ENCODE measurements at regions not wholly inside any gene's neighbourhood (a gene's known extent, or its start where the extent isn't known, plus 50 kb on each side); places are given as distances from the start of the nearest gene placed in this dataset.

DNA sequence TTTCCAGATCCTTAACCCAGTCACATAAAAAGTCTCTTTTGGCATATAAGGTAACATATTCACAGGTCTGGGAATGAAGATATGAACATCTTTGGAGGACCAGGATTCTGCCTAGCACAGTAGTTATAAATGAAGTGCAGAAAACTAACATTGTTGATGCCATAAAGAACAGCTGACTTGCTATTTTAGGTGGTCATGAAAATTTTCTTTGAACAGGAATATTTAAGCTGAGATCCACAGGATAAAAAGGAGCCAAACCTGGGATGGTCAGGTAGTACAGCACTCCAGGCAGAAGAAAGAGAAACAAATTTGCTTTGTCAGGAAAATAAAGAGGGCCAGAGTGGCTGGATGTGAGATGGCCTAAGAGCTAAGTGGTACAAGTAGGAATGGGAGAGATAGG is 80.0 kb downstream of the CENPW start:
- DNase-seq (ENCODE audit: low spot score) = no peak
- intact Hi-C loops (cut with DNase I) = no loop called here

DNA sequence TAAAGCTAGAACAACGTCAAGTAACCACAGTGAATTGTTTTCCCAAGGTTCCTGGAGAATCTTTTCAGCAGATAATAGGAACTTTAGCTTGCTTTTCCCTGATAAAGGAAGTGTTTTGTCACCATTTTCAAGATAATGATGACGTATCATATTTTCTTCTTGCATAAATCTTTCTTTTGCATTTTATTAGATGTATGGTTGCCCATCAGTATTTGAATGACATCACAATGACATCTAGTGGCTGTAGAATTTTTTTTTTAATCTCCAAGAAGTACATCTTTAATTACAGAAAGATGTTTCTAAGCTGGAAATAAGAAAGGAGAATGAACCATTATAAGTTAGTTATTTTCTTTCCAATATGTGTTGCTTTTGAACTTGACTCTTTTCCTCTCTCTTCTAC is 83.0 kb downstream of the CENPW start:
- intact Hi-C loops (cut with DNase I) = no loop called here
- DNase-seq (ENCODE audit: low spot score) = no peak

DNA sequence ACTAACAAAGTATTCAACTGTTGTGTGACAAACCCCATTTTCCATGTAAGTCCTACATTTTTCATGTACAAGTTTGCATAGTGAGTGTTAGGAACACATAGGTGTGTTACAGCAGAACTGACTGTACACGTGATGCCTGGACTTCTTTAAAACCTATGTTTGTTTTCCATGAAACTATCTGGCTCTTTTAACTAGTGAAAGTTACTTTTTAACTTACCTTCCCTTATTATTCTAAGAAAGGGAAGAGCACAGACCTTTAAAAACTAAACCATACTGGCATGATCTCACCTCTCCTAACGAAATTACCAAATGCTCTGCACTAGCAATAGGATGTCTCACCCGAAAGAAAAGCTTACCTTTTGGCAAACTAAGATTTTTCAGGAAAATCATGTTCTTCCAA is 87.8 kb downstream of the CENPW start:
- intact Hi-C loops (cut with DNase I) = no loop called here
- no peak for DNase-seq (ENCODE audit: low spot score)

DNA sequence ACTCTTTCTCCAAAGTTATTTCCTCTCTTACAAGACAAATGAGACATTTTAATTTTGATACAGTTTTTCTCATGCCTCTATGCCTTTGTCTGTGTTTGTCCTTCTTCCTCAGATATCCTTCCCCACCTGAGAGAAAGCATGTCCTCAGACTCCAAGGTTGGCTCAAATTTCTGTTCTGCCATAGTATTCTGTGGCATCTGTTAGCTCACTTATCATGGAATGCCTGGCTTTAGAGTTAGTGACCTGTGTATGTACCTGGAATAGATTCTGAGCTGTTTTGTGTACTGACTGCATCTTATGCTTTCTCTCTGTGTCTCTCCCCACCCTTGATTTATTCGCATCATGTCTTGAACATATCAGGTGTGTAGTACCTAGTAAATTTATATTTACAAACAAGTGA is 90.0 kb downstream of the CENPW start:
- intact Hi-C loops (cut with DNase I) = no loop called here
- no peak for DNase-seq (ENCODE audit: low spot score)

DNA sequence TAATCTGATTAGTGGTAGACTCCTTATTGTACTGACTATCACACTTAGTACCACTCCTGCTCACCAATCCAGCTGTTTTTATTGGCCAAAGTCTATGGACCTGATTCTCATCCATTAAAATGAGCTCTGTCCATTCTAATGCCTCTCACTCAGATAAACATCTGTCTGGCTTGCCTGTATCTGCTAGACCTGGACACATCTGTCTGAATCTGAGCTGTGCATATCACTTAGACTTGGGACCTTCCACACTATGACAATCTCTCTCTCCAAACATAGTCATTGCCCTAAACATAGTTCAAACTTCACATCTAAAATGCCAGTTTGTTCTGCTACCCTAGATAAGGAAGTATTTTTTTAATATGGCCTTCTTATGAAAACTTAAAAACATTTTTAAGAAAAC is 92.6 kb downstream of the CENPW start:
- intact Hi-C loops (cut with DNase I) = no loop called here
- DNase-seq (ENCODE audit: low spot score) = no peak

DNA sequence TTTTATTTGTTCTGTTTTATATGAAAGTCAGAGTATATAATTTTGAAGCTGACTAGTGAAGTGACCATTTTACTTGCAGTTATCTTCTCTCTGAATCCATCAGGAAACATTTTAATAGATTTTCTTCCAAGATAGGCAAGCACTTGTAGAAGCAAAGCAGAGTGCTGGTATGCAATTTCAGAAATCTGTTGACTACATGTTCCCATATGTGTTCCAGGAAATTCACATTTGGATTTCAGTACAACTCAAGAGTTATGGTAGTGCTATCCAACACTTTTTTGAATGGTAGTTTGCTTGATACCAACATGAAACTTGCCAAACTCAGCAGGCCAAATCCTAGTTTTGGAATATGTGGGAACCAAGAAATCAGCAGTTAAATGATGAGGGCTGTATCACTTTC is 94.0 kb downstream of the CENPW start:
- intact Hi-C loops (cut with DNase I) = no loop called here
- no peak for DNase-seq (ENCODE audit: low spot score)

DNA sequence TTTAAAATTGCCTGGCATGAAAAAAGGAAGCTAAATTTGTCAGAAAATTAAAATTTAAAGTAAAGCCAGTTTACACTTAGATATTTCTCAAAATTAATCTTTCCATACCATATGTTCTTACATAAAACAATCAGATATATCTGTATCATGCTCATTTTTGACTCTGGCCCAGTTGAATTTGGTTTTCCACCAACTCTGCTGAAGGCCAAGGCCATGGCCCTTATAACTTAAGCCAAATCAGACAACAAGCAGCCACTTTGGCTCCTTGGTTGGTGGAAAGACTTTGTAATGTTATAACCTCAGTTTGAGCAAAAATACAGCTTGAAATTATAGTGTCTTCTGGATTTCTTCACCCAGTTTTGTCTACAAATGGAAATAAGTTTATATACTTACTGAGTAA is 97.3 kb downstream of the CENPW start:
- intact Hi-C loops (cut with DNase I) = no loop called here
- no peak for DNase-seq (ENCODE audit: low spot score)

DNA sequence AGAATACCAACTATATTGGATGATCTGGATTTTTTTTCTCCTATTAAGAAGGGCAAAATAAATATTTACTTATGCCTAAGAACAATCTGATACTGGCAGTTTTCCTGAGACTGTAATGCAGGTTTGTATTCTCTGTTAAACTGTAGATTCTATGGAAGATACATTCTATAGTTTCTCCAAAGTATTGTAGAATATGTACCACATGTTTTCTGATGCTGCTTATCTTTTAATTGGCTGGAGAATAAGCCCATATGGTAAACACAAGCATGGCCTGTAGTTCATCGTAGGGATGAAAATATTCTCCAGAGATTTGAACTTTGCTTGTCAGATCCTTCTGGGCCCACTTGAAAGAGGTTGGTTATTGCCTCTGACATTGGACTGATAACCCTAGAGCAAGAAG is 99.1 kb downstream of the CENPW start:
- intact Hi-C loops (cut with DNase I) = no loop called here
- no peak for DNase-seq (ENCODE audit: low spot score)

DNA sequence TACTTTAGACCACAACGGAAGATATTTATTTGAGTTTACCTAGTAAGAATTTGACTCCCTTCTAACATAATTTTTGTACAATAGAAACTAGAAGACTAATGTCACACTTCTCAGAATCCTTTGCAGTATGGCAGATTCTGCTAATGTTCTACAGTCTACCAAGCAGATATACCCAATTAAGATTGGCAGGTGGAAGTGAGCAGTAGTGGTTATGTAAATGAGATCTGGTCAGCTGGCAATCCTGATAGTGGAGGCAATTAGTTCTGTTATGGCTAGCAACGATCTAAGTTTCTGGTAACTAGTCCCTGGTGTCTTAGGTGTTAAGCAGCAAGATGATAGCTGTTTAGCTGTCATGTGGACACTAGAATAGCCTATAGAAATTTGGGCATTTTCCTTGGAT is 101.0 kb downstream of the CENPW start:
- intact Hi-C loops (cut with DNase I) = no loop called here
- no peak for DNase-seq (ENCODE audit: low spot score)

DNA sequence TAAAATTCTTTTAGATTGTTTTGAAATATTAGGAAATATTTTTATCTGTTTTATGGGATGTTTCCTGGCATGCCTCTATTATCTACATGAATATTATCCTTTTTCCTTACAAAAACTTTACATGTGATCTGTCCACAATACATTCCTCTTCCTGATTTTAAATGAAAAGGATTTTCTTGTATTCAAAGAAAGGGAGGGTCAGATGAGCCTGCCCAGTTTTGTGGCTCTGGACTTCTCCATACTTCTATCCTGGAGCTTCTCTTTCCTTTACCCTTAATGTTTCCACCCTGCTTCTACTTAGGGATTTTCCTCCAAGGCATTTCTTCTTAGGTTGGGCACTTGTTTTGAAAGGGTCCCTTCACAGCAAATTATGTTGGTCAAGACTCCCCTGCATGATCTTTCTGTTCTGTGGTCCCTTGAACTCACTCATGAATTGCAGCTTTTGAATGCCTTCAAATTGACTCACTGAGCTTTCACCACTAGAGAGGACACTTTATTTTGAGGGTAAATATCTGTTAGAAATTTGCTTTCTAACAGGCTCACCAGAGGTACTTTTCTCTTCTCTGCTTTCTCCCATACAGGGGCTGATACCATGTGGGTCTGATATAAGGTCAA is 104.9 kb downstream of the CENPW start:
- intact Hi-C loops (cut with DNase I) = no loop called here
- DNase-seq (ENCODE audit: low spot score) = no peak

DNA sequence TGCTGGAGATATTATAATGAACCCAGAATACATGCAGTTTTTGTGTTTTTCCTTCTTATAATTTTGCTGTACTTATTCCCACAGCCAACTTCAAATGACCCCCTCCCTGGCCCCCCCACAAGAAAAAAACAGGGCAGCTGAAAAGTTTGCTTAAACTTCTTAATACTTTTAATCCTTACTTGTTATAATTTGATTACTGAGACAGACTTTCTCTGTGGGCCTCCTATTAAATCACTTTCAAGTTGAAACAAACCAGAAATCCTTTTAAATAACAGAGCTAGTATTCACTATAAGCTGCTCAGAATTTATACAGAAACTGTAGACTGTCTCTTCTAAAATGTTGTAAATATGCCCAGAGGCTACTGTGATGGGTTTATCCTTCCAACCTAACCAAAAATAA is 106.3 kb downstream of the CENPW start:
- intact Hi-C loops (cut with DNase I) = no loop called here

DNA sequence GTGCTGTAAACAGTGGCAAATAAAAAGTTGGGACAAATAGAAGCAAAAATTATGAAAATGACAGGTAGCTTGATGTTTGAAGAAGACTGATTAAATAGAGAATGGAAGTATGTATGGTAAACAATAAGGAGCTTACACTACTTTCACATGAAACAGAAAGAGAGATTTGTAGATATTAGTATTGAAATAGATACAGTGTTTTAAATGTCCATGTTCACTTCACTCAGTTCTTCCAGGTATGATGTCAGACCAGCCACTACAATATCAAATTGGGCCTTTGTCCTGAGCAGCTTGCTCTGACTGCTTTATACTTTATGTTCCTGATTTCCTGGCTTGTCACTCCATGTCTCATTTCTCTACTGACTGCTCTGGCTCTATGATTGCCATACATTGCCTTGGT is 107.5 kb downstream of the CENPW start:
- intact Hi-C loops (cut with DNase I) = no loop called here
- no peak for DNase-seq (ENCODE audit: low spot score)

More for the DNA sequence above, 106.3 kb downstream of the CENPW start:
- DNase-seq (ENCODE audit: low spot score) = no peak

DNA sequence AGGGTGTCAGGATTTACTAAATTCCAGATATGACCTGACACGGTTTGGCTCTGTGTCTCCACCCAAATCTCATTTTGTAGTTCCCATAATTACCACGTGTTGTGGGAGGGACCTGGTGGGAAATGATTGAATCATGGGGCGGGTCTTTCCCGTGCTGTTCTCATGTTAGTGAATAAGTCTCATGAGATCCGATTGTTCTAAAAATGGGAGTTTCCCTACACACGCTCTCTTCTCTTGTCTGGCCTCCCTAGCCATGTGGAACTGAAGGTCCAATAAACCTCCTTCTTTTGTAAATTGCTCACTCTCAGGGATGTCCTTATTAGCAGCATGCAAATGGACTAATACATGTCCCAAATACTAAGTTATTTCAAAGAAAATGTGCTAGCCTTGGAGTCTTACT is 121.1 kb downstream of the CENPW start:
- intact Hi-C loops (cut with DNase I) = no loop called here
- no peak for DNase-seq (ENCODE audit: low spot score)

DNA sequence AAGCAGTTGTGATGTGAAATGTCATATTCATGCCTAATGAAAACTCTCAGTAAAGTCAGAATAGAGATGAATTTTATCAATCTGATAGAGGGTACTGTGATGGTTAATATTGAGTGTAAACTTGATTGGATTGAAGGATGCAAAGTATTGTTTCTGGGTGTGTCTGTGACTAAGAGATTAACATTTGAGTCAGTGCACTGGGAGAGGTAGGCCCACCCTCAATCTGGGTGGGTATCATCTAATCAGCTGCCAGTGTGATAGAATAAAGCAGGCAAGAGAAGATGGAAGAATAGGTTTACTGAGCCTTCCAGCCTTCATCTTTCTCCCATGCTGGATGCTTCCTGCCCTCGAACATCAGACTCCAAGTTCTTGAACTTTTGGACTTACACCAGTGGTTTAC is 124.3 kb downstream of the CENPW start:
- intact Hi-C loops (cut with DNase I) = no loop called here
- no peak for DNase-seq (ENCODE audit: low spot score)

DNA sequence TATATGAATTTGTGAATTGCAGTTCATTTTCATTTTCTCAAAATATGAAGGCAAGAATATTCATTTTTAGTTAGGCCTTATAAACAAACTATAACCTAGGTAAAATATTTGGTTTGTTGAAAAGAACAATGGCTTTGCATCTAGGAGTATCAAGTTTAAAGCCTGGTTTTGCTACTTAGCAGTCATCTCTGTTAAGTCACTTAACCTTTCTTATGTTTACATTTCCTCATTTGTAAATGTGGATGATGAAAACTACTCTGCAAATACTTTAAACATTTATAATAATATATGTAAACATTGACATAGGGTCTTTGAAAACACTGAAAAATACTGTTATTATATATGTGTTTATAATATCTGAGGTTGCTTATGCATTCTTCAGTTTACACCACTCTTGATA is 135.5 kb downstream of the CENPW start:
- intact Hi-C loops (cut with DNase I) = no loop called here
- no peak for DNase-seq (ENCODE audit: low spot score)

DNA sequence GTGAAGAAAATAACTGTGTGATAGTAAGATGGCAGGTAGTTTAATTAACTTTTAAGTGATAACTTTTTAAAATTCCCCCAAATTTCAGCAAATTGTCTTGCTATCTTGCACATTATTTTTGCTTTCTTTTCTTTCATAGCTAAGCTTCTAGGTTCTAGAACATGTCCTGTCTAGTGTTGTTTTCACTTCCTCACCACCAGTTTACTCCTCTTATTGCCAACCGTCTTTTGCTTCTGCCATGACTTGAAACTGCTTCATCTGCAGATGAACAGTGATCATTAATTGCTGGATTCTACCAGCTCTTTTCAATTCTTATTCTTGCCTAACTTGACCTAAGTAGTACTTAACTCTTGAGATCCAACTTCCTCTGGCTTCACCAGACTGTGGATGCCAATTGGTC is 137.8 kb downstream of the CENPW start:
- no peak for DNase-seq (ENCODE audit: low spot score)
- intact Hi-C loops (cut with DNase I) = loop anchor here in 1 of 2 donors (2.0 kb wide), 1 partner anchor 51 kb away; no protein-coding TSS in a partner anchor

DNA sequence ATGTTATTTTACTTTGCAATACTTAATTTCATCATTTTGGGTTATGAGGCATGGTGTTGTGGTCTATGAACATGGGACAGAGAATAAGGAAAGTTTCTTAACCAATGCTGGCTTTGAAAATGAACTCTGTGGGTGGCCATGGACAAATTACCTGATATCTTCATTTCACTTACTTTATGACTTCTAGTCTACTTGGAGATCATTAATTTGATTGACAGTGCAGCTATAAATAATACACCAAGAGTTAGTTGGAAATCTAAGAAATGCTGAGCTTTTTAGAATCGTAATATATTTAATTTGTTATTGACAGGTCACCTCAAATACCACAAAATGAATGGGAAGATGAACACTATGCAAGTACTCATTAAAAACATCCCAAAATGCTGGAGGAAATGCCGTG is 140.4 kb downstream of the CENPW start:
- intact Hi-C loops (cut with DNase I) = no loop called here
- DNase-seq (ENCODE audit: low spot score) = no peak

DNA sequence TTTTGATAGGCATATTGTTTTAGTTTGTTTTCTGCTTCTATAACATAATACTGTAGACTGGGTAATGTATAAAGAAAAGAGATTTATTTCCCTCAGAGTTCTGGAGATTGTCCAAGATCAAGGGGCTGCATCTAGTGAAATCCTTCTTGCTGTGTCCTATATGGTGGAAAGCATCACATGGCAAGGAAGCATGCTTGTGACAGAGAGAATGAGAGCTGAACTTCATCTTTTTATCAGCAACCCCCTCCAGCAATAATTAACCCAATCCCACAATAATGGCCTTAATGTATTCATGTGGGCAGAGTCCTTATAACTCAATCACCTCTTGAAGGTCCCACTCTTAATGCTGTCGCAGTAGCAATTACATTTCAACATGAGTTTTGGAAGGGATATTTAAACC is 141.4 kb downstream of the CENPW start:
- DNase-seq (ENCODE audit: low spot score) = no peak
- intact Hi-C loops (cut with DNase I) = no loop called here

DNA sequence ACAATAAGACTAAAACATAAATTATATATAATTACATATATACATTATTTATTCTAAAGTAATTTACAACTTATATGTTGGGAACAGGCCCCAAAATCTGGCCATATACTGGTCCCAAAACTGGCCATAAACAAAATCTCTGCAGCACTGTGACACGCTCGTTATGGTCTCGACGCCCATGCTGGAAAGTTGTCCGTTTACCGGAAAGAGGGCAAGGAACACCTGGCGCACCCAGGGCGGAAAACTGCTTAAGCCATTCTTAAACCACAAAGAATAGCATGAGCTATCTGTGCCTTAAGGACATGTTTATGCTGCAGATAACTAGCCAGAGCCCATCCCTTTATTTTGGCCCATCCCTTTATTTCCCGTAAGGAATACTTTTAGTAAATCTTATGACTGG is 164.9 kb downstream of the CENPW start:
- no peak for DNase-seq (ENCODE audit: low spot score)
- intact Hi-C loops (cut with DNase I) = loop anchor here in 1 of 2 donors (5.0 kb wide), 1 partner anchor 617 kb away; no protein-coding TSS in a partner anchor

DNA sequence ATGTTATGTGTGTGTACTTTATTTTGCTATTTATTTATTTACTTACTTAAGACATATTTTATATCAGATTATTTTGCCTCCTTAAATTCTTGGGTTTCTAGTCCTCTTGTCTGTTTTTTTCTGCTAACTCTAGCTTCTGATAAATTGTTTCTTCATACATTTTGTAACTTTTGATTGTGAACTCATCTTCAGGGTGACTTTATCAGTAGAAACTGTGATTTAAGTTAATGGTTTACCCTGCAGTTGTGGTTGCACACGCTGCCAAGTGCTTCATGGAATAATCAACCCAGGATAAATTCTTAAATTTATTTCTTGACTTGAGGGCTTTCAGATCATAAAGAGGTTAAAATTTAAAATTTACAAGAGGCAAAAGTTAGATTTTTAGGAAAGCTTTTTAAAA is 173.3 kb downstream of the CENPW start:
- no peak for DNase-seq (ENCODE audit: low spot score)
- intact Hi-C loops (cut with DNase I) = no loop called here

DNA sequence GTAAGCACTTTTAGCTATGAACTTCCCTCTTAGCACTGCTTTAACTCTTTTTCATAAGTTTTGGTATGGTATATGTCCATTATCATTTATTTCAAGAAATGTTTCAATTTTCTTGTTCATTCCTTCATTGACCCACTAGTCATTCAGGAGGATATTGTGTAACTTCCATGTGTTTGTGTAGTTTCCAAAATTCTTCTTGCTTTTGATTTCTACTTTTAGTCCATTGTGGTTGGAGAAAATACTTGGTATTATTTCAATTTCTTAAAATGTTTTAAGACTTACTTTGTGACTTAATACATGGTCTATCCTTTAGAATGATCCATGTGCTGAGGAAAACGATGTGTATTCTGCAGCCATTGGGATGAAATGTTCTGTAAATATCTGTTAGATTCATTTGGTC is 176.5 kb downstream of the CENPW start:
- no peak for DNase-seq (ENCODE audit: low spot score)
- intact Hi-C loops (cut with DNase I) = no loop called here

DNA sequence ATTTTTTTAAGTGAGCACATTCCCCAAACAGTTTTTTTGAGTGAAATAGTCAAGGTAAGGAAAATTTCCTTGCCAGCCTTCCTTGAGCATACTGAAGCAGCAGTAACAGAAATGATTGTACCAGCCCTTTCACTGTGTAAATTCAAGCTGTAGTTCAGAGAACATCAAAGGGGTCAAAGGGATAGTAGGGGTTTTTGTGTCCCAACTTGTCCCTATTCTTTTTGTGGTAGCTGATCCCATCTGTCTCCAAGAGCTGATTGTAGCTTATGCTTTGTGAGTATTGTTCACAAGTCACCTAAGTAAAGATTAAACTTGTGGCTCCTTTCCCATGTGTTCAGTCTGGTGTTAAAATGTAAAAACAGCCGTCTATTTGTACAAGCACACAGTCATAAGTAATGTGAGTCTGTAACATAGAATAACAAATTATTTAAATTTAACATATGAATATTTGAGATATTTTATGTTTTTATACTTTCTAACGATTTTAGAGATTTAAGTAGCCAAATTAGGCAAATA is 185.0 kb downstream of the CENPW start:
- intact Hi-C loops (cut with DNase I) = no loop called here
- DNase-seq (ENCODE audit: low spot score) = no peak

Data from posterior vena cava (tissue), 2 donors.